ENCODE measurements at regions not wholly inside any gene's neighbourhood (a gene's known extent, or its start where the extent isn't known, plus 50 kb on each side); places are given as distances from the start of the nearest gene placed in this dataset.
A peak's percentile ranks its signal among the peaks of the same experiment; 100 is the strongest.

GRCh38 chr6:67358241-67358640 lies 1276.8 kb upstream of the ADGRB3 start:
- Histone ChIP-seq H2BK15ac (ENCODE audit: low read length) (no peak overlapping the region), H3K27me3 (replicated peaks in 1 of 4; ENCODE audit: control insufficient read depth in 3 of 4, extremely low read depth in 1 of 4, insufficient read depth in 3 of 4, low read length in 3 of 4) (no peaks in the 10 kb centered on the region), H4K91ac (replicated peaks; ENCODE audit: insufficient read length, low read length) (no peak overlapping the region), H3K9me3 (ENCODE audit: insufficient read depth in 2 of 2, low read depth in 1 of 2, low read length in 1 of 2) (no peaks in the 10 kb centered on the region), H4K20me1 (replicated peaks in 1 of 2; ENCODE audit: control insufficient read depth in 1 of 2, insufficient read depth in 2 of 2, low read length in 2 of 2) (no peaks in the 10 kb centered on the region), H2BK120ac (replicated peaks; ENCODE audit: low read depth, low read length) (no peak overlapping the region), H3K4me3 (ENCODE audit: extremely low read depth in 1 of 4, insufficient read depth in 2 of 4, low read depth in 3 of 4, low read length in 4 of 4) (no peak overlapping the region), H3K18ac (ENCODE audit: extremely low read depth, low read length) (no peak overlapping the region), H3K4ac (replicated peaks; ENCODE audit: insufficient read length, low read depth, low read length) (no peak overlapping the region), H2BK12ac (ENCODE audit: low read depth, low read length) (no peak overlapping the region), H3K14ac (ENCODE audit: insufficient read length) (no peak overlapping the region), H4K5ac (ENCODE audit: insufficient read length, low read depth, low read length) (no peak overlapping the region), H3K23me2 (ENCODE audit: low read depth, low read length) (no peaks in the 10 kb centered on the region), H2BK5ac (ENCODE audit: low read depth, low read length) (no peak overlapping the region), H2AK5ac (ENCODE audit: low read depth, low read length) (no peak overlapping the region), H3K23ac (ENCODE audit: insufficient read length) (no peak overlapping the region), H2BK20ac (ENCODE audit: low read length) (no peak overlapping the region), H3K79me2 (ENCODE audit: control insufficient read depth in 1 of 2, insufficient read depth in 2 of 2, low read length in 2 of 2) (no peaks in the 10 kb centered on the region), H4K8ac (ENCODE audit: extremely low read depth, insufficient read depth, low read length) (no peak overlapping the region), H3K36me3 (ENCODE audit: control insufficient read depth in 2 of 4, insufficient read depth in 4 of 4, low read length in 3 of 4) (no peaks in the 10 kb centered on the region), H2AFZ (ENCODE audit: low read length) (peak overlapping the region; percentile 41; the same call in 1 of the 2 replicates), H3K9ac (replicated peaks in 1 of 4; ENCODE audit: extremely low read depth in 1 of 4, low read depth in 3 of 4, low read length in 3 of 4) (no peak overlapping the region), H3K56ac (replicated peaks; ENCODE audit: insufficient read length, low read depth, low read length) (no peak overlapping the region), H3K27ac (ENCODE audit: low read depth, low read length) (no peak overlapping the region), H3K4me1 (replicated peaks in 1 of 4; ENCODE audit: control insufficient read depth in 3 of 4, insufficient read depth in 4 of 4, low read length in 3 of 4) (no peaks in the 10 kb centered on the region), H3K79me1 (ENCODE audit: low read depth, low read length) (no peaks in the 10 kb centered on the region), H3K4me2 (ENCODE audit: insufficient read depth in 1 of 2, low read depth in 2 of 2, low read length in 2 of 2) (no peak overlapping the region)
- ChIA-PET POLR2A (ENCODE audit: partially characterized antibody) (no interaction called here), CTCF (ENCODE audit: partially characterized antibody) (no interaction called here)
- WGBS, 2 experiments (ENCODE audit: extremely low coverage in 1 of 2, insufficient coverage in 1 of 2, insufficient read length in 1 of 2, insufficient replicate concordance in 2 of 2, low coverage in 1 of 2, low lambda C conversion rate in 2 of 2, missing lambda C conversion rate in 1 of 2) = 93% methylated on average over 3 of the region's 3 CpGs; no CpG with 5 or more reads in 1 of the 2 experiments
- DNase-seq (ENCODE audit: low read depth in 1 of 2, low spot score in 2 of 2) (no peak), FAIRE-seq (no peak)
- TF ChIP-seq EGR1 (IDR thresholded peaks at IDR 0.05; ENCODE audit: borderline replicate concordance, low read depth, low read length) = no peak
- no peak for TF ChIP-seq HDAC2 (IDR thresholded peaks at IDR 0.05; ENCODE audit: borderline replicate concordance in 1 of 2, low read depth in 2 of 2, low read length in 2 of 2)

Data from H1 (cell line).